ENCODE measurements at regions not wholly inside any gene's neighbourhood (a gene's known extent, or its start where the extent isn't known, plus 50 kb on each side); places are given as distances from the start of the nearest gene placed in this dataset.
"Not testable (repeated sequence)": the region's sequence is repeated elsewhere in the genome, so short reads cannot be mapped to it uniquely, and the experiment has no call there.

GRCh38 chr15:88993662-88994061, 80.5 kb upstream of the MFGE8 start:
- no peak for DNase-seq (ENCODE audit: extremely low read depth, low read depth)

- no peak for DNase-seq (ENCODE audit: extremely low read depth, low read depth)
These were observed 81.1 kb upstream of the MFGE8 start for GRCh38 chr15:88994286-88994685.

- no peak for DNase-seq (ENCODE audit: extremely low read depth, low read depth)
These were observed 82.3 kb upstream of the MFGE8 start for GRCh38 chr15:88995449-88995848.

GRCh38 chr15:88997531-88997930, 84.4 kb upstream of the MFGE8 start:
- DNase-seq (ENCODE audit: extremely low read depth, low read depth), result no peak

GRCh38 chr15:88998980-88999713, 86.0 kb upstream of the MFGE8 start:
- DNase-seq (ENCODE audit: extremely low read depth, low read depth), result no peak

- DNase-seq (ENCODE audit: extremely low read depth, low read depth), result not testable (repeated sequence)
These were observed 86.5 kb upstream of the ABHD2 start for GRCh38 chr15:89001708-89002275.

GRCh38 chr15:89002281-89002761, 85.9 kb upstream of the ABHD2 start:
- no peak for DNase-seq (ENCODE audit: extremely low read depth, low read depth)

- no peak for DNase-seq (ENCODE audit: extremely low read depth, low read depth)
These were observed 85.4 kb upstream of the ABHD2 start for GRCh38 chr15:89002830-89003229.

GRCh38 chr15:89003865-89004725, 84.2 kb upstream of the ABHD2 start:
- DNase-seq (ENCODE audit: extremely low read depth, low read depth), result no peak

GRCh38 chr15:89004726-89005030, 83.6 kb upstream of the ABHD2 start:
- no peak for DNase-seq (ENCODE audit: extremely low read depth, low read depth)

GRCh38 chr15:89007527-89007926, 80.7 kb upstream of the ABHD2 start:
- not testable (repeated sequence) for DNase-seq (ENCODE audit: extremely low read depth, low read depth)

- no peak for DNase-seq (ENCODE audit: extremely low read depth, low read depth)
These were observed 80.3 kb upstream of the ABHD2 start for GRCh38 chr15:89007989-89008388.

- DNase-seq (ENCODE audit: extremely low read depth, low read depth), result no peak
These were observed 79.2 kb upstream of the ABHD2 start for GRCh38 chr15:89009080-89009479.

- DNase-seq (ENCODE audit: extremely low read depth, low read depth), result no peak
These were observed 72.7 kb upstream of the ABHD2 start for GRCh38 chr15:89015412-89016097.

GRCh38 chr15:89016549-89017041, 71.7 kb upstream of the ABHD2 start:
- no peak for DNase-seq (ENCODE audit: extremely low read depth, low read depth)

GRCh38 chr15:89017370-89018066, 70.7 kb upstream of the ABHD2 start:
- peak; percentile 87 for DNase-seq (ENCODE audit: extremely low read depth, low read depth)

- DNase-seq (ENCODE audit: extremely low read depth, low read depth), result peak; percentile 45
These were observed 70.0 kb upstream of the ABHD2 start for GRCh38 chr15:89018207-89018606.

GRCh38 chr15:89019436-89019835, 68.8 kb upstream of the ABHD2 start:
- no peak for DNase-seq (ENCODE audit: extremely low read depth, low read depth)

GRCh38 chr15:89021224-89021623, 67.0 kb upstream of the ABHD2 start:
- DNase-seq (ENCODE audit: extremely low read depth, low read depth), result no peak

- DNase-seq (ENCODE audit: extremely low read depth, low read depth), result not testable (repeated sequence)
These were observed 66.4 kb upstream of the ABHD2 start for GRCh38 chr15:89021886-89022285.

Data from NCI-H460 (cell line).